C1 segment of cervical spinal cord (tissue), 14 donors: ENCODE measurements at regions not wholly inside any gene's neighbourhood (a gene's known extent, or its start where the extent isn't known, plus 50 kb on each side); places are given as distances from the start of the nearest gene placed in this dataset.
A peak's percentile ranks its signal among the peaks of the same experiment; 100 is the strongest.

ENCODE experiments used
- DNase-seq, 14 donors: peaks; one replicate each; lab custom pipeline; 2025; lab: John Stamatoyannopoulos, UW

DNA sequence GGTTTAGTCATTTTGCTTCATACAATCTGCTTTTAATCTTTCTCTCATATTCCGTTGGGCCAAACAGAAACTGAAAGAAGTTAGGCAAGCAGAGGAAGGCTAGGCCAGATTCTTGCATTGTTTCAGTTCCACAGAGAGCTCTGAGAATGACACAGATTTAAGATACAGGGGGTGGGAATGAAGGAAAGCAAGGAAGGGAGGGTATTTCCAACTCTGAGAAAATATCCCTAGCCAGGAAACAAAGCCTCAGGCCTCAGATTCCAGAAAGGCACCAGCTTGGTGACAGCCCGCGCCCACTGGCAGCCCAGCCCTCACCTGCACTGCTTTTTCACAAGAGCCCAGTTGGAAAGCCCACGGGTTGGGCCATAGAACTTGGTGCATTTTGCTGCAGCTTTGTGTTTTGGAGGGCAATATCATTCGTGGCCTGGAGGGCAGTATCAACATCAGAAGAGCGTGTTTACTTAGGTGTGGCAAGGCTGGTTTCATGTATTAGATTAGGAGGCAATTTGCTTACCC, 63.5 kb downstream of the ENC1 start:
- no peak for DNase-seq

DNA sequence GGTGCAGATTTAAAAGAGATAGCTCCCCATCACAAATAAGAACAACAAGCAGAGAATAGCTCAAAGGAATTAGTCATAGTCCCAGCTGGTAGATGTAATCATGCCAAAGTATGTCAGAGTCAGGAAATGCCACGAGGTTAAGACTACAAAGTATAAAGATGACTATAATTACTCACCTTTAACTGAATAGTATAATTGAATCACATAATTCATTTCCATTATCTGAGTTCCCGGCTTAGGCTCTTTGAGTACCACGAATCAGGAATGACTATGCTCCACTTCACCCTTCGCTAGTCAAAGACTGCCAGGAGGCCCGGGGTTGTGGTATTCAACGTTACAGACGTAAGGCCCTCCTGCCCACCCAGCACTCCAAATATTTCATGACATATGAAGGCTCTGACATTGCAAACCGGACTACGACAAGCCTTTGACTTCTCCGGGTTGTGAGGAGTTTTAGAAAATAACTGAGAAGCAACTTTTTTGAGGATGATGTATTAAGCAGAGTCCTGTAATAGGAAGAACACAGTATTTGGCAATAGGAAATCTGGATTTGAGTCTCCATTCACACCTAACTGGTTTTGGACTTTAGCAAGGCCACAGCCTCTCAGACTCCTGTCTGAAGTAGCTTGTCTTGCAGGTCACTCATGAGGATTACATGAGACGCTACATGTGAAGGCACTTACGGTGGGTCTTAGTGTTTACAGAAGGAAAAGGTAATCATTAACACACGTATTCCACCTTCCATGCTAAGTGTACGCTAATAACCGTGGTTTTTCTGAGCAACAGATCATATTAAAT, 64.6 kb downstream of the ENC1 start:
- no peak for DNase-seq

DNA sequence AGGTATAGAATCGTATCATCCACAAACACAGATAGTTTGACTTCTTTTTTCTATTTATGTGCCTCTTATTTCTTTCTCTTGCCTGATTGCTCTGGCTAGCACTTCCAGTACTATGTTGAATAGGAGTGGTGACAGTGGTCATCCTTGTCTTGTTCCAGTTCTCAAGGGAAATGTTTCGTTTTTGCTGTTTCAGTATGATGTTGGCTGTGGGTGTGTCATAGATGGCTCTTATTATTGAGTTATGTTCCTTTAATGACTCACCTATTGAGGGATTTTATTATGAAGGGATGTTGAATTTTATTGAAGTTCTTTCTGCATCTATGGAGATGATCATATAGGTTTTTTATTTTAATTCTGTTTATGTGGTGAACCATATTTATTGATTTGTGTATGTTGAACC, 70.3 kb downstream of the ENC1 start:
- no peak for DNase-seq

DNA sequence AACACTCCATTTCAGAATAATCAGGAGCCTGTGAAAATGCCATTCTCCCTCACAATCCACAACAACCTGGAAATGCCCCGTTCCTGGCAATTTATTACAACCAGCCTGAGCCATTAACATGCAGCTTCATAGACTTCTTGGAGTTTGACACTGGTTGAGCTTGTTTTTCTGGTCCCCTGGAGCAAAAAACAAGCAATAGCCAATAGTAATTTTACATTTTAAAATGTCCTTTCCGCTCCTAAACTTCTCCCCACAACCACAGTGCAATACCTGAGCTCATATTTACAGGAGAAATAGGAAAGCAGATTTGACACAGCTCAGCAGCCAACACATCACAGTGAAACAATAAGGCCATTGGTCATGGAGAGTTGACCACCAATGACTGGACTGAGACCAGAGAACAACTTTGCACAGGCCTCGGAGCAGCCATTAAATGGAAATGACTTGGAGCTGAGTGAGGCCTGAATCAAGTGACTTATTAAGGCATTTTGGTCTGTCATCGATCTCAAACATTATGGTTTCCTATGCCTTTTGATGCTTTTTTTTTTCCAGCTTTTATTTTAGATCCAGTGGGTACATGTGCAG, 73.0 kb downstream of the ENC1 start:
- no peak for DNase-seq

DNA sequence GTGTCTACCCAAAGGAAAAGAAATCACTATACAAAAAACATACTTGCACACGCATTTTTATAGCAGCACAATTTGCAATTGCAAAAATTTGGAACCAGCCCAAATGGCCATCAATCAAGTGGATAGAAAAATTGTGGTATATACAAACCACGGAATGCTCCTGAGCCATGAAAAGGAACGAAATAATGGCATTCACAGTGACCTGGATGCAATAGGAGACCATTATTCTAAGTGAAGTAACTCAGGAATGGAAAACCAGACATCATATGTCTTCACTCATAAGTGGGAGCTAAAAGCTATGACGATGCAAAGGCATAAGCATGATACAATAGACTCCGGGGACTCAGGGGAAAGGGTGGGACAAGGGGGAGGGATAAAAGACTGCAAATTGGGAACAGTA, 78.4 kb downstream of the ENC1 start:
- DNase-seq: no peak

DNA sequence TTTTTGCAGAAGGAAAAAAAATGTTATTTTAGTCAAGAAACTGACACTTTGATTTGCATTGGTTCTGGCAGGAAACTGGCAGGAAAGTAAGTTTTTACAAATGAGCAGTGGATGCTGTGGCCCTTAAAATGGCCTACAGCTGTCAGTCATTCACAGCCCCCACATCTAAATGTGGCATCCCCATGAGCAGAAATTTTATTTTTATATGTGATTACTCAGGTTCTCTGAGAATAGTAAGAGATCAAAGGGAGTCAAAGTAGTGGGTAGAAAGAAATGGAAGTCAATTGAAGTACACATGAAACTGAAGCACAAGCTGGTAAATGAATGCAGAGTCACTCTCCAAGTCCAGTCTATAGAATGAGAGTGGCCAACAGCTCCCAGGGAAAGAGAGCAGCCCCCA, 80.3 kb downstream of the ENC1 start:
- no peak for DNase-seq

DNA sequence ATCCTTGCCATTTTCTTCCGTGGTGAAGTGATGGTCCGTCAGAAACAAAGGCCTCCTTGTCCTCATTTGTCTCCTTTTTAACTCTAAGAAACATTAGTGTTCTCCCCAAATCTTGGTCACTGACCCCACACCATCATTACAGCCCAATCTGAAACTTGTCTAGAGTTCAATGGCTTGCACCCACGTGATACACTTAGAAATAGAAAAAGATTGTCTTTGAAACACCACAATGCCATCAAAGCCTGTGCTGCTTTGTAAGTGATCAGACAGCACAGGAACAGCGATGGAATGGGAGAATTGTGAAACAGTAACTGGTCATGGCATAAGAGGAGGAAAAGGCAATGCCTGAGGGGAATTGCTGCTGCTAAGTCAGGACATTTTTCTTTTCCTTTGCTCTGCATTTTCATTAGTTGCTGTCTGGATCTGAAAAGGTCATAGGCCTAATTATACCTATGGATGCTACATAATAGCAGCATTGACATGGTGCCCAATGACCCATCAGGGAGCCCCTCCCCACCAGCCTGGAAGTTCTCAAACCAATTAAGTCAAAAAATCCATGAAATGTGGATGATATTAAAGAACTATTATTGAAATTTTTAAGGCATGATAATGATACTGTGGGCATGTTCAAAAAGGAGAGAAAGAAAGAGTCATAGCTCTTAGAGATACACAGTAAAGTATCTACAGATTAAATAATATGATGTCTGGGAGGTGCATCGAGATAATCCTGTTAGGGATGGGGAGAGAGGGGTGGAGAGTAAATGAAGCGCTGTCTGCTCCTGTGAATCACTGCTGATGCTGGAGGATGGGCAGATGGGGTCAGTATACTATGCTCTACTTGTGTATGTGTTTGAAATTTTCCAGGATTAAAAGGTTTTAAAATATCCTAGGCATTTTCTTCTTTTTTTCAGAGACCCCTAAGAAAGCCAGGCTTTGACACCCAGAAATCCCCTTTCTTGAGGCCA, 83.6 kb downstream of the ENC1 start:
- no peak for DNase-seq

DNA sequence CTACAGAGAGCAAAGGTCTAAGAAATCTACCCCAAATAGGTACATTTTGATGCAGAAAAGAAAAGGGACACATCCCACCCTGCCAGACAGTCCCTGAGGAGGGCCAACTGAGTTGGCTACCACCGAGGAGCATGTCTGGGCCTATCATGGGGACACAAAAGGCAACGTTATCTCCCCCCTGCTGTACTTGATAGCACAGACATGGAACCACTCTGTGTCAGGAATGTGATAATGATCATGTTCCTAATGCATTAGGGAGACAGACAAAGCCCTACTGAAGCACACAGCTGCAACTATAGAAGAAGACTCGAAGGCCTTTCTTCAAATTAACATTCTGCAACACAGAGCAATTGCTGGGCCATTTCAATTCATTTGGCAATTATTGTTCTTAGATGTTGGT, 84.5 kb downstream of the ENC1 start:
- no peak for DNase-seq

DNA sequence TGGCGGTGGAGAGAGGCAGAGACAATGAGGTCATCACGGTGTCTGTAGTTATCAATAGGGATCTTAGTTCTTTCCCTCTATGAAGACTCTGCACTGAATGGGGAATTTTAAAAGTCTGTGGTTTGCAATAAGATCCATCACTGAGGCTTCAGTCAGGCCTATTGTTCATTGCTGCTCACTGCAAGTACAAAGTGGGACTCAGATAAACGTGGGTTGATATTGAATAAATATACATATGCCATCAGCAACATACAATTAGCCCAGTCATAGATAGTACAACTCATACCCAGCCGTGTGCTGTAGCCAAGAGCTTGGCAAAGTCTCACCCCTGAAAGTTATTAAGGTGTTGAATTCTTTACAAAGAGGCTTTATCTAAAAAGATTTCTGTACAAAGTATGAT, 88.4 kb downstream of the ENC1 start:
- DNase-seq: no peak

DNA sequence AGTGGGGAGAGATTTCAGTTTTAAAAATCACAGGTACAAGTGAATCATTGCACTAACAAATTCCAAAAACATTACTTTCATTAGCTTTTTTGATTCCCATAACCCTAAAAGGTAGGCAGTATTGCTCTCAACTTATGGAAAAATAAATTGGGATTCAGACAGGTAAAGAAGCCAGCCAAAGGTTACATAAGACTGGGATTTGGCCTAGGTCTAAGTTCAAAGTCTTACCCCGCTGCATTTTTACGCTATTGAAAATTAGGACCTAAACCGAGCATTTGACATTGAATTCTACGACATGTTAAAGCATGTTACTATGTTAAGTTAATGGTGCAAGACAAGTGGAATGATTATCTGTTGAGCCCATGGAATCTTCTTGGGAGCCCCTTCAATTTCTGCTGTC, 89.6 kb downstream of the ENC1 start:
- DNase-seq: no peak

DNA sequence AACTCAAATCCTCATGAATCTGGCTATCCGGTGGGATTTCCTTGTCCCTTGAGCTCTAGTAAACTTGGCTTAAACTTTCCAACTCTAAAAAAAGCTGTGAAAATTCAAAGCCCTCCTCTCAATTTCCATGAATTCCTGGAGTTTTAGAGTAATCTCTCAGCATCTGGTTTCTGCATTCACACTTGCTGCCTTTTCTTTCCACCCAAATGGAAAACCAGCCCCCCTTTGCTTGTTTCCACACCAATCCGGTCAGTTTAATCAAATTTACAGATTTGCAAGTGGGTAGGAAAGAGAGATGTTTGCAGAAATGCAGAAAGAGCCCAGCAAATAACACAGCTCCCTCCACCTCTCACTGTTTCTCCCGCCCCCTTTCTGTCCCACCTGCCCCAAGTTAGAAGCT, 91.1 kb downstream of the ENC1 start:
- no peak for DNase-seq

DNA sequence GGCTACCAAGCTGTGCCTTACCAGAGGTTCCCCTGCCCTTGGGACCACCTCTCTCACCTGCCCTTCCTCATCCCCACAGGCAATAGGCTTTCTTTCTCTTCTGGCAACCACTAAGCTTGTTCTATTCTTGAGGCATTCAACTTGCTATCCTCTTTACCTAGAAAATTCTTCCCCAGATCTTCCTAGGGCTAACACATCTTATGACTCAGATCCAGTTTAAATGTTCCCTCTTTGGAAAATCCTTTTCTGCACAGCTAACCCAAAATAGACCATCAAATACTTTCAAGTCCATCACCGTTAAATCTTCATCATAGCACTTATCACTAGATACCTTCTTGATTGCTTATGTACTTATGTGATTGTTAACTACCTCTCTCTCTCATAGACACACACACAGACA, 93.7 kb downstream of the ENC1 start:
- DNase-seq: no peak

DNA sequence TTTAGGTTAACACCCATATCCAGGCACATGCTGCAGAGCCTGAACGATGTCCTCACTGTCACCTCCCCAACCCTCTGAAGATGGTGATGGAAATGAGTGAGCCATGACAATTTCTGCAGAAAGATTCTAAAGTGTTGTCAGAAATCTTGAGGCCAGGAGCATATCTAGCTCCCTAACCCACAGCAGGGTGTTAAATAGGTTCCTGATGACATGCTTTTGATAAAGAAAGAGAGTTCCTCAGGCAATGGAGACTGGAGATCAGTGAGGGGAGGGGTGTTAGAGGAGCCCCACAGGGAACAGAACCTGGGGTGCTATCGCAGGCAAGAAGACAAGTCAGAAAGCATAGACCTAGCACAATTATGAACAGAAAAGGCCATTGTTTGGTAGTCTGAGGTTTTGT, 95.7 kb downstream of the ENC1 start:
- no peak for DNase-seq

DNA sequence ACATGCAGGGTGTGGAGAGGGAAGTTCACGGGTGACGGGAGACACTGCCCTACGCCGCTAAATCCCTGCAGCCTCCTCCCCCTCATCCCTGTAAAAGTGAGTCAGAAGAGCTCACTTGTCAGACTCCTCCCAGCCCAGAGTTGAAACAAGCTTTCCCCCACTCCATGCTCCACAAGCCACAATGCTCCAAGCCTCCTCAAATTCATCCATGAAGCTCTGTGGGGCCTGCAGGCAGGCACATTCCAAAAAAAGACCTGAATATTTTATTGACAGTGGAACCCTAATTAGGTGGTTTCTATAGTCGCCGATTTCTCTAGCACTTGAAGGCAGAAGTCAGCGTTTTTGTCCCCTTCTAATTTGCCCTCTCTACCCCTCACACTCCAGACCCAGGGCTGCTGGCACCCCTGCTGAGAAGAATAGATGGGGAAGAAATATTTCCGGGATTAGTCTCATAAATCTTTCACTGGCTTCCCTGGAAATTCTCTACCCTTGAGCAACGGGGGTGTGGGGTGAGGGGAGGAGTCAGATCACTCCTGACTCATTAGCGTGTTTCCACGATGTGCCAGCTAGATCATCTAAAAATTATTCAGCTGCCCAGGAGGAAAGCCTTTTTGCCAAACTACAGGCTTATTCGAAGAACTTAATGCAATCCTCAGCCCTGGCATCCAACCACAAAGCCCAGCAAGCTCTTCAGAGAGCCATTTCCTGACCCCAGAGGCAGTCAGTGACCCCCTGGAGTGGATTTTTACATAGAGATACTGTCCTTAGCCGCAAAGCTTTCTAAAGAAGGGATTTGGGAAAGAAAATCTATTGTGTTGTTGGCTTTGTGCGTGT, 97.1 kb downstream of the ENC1 start:
- DNase-seq: no peak

DNA sequence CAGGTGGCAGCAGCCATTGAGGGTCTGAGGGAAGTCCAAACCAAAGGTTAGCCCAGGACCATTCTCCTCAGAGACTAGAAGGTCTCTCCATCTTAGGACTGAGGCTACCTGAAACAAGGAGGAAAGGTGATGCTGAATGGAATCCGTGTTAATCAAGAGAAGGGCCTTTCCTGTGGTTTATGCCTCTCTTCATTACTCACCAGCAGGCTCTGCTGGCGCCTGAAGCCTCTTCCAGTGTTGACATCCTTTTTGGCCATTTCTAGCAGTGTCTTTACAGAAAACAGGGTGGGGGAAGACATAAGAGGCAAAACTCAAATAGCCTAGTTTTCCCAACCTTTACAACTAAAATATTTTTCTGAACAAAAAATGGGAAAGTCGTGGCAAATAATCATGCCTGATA, 98.0 kb downstream of the ENC1 start:
- no peak for DNase-seq

DNA sequence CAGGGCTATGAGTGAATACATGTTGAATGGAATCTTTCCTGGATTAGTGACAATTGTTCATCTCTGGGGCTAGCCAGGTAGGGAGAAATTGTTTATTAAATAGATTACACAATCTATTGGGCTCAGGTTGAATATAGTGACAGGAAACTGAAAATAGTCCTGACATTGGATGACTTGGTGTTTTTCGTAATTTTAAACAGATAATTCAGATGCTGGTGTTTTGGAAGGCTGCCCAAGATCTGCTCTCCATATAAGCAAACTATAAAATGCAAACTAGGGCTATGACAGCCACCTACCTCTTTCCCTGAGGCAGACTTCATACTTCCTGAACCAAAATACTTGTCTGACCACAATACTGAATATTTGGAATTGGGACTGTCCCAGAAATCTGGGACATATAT, 99.1 kb downstream of the ENC1 start:
- DNase-seq: no peak

DNA sequence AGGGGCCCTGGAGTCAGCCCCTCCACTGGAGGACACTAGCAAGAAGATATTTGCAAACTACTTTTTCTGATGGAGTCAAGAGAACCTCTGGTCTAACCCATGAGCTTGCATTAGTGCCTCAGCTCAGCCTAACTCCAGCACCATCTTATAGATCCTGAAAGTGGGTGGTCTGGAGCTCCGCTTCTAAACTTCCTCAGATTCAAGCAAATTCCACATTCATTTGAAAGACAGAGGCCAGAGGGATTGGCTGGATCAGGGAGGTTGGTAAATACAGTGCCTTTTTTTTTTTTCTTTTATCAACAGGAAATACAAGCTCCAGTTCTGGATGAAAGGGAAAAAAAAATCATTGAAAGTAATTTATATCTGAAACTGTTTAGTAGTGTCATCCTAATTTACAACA, 99.9 kb downstream of the ENC1 start:
- DNase-seq: no peak

DNA sequence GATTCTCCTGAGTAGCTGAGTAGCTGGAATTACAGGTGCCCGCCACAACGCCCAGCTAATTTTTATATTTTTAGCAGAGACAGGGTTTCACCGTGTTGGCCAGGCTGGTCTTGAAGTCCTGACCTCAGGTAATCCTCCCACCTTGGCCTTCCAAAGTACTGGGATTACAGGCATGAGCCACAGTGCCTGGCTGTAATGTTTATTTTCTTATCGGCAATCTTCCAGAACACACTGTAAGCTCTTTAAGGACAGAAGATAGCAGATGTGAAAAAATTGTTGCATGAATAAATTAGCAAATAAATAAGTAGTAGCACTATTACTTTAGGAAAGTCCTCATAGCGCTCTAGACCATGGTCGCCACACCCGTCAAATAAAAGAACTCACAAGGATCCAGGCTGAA, 100.5 kb downstream of the ENC1 start:
- no peak for DNase-seq

DNA sequence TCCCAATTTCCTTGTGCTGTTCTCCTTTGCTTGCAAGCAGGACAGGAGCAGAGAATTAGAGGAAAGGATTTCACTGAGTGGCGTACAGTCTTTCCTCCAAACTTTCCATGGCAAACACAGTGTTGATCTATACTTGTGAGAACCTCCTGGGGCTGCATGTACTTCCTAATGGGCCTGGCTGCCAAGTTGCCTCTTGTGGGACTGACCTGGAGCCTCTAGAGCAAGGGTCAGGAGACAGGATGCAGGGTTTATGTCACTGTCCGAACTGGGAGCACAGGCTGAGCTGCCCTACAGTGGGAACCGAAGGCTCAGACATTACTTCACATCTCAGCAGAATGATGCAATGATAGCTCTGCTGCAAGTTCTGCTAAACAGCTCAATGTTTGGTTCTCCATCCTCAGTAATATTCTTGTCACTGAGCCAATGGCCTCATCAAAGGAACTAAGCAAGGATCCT, 102.3 kb downstream of the ENC1 start:
- peak in 6 of 14 donors; percentile 3 to 21 (median 8) for DNase-seq

DNA sequence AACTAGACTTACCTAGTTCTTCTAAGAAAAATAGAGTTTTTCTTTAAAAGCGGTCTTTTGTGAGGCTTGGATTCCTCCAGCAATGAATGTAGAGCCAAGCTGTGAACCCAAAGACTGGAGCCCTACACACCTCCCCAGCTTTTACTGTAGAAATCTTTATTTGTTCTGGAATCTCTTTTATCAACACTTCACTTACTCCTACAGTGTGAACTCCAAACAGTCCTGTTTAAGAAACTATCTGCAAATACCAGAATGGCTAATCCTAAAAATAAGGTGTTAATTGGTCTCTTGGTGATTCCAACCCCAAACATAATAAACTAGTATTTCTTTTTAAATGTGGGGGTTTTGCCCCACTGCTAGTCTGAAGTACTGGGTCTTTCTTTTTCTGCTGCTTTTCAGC, 103.9 kb downstream of the ENC1 start:
- DNase-seq: no peak

DNA sequence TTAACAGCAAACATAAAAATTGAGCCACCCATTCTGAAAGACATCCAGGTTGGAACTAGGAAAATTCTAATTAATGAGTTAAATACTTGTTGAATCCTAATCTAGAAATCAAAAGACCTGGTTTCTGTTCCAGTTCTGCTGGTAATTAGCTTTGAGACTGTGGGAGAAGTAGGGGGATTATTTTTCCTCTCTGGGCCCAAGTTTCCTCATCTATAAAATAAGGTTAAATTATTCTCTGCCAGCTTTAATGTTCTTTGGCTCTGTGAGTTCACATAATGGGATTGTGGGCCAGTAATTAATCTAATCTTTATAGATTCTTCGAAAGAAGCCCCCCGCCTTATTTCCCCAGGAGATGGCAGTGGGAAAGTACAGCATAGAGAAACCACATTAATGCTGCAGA, 104.6 kb downstream of the ENC1 start:
- DNase-seq: no peak
